IMR-90 (cell line): ENCODE measurements at regions not wholly inside any gene's neighbourhood (a gene's known extent, or its start where the extent isn't known, plus 50 kb on each side); places are given as distances from the start of the nearest gene placed in this dataset.

Experiments
- ATAC-seq: fragments of 200-7000 bp; cut with Tn5 transposase; 2 replicates; pipeline ENCODE4 v1.9.1; 2020; ENCODE audit warnings: low read depth, mild to moderate bottlenecking, moderate library complexity
- BruUV-seq: library from RNA; stranded (reverse); fragments of 400-500 nt; replicated peaks from 2 replicates; lab custom pipeline; 2021; lab: Mats Ljungman, UMichigan
- CTCF ChIA-PET: fragments of 300-600 bp; formaldehyde crosslinking; extraction: SDS; loops from one replicate; lab custom pipeline; 2021; ENCODE audit warnings: antibody characterized with exemption; lab: Yijun Ruan, JAX
- POLR2A ChIA-PET: fragments of 300-600 bp; sonication (Branson Sonifier 250); formaldehyde crosslinking; loops from one replicate; lab custom pipeline; 2022; ENCODE audit warnings: antibody characterized with exemption; ENCODE audit not compliant: unreplicated experiment; lab: Charles Lee
- DNase-seq: peaks from one replicate; pipeline ENCODE4 v3.0.0; 2013
- H2AFZ ChIP-seq: replicated peaks from 2 replicates; pipeline ENCODE3; 2013; ENCODE audit warnings: low read length, mild to moderate bottlenecking; ENCODE audit not compliant: poor library complexity
- H2AK5ac ChIP-seq: 2 replicates; pipeline ENCODE4 v1.6.1; 2013; ENCODE audit warnings: low read depth, low read length, inconsistent platforms
- H2AK9ac ChIP-seq: replicated peaks from 2 replicates; pipeline ENCODE3; 2013; ENCODE audit warnings: mild to moderate bottlenecking, low read depth, low read length, moderate library complexity; ENCODE audit not compliant: poor library complexity
- H2BK120ac ChIP-seq: 2 replicates; pipeline ENCODE4 v1.6.1; 2013; ENCODE audit warnings: low read depth, low read length, inconsistent platforms
- H2BK15ac ChIP-seq: 3 replicates; pipeline ENCODE4 v1.6.1; 2013; ENCODE audit warnings: low read depth, low read length, inconsistent platforms
- H2BK20ac ChIP-seq: 2 replicates; pipeline ENCODE4 v1.6.1; 2013; ENCODE audit warnings: low read depth, mild to moderate bottlenecking, inconsistent platforms, low read length, moderate library complexity
- H2BK5ac ChIP-seq: 2 replicates; pipeline ENCODE4 v1.6.1; 2013; ENCODE audit warnings: mild to moderate bottlenecking, low read depth, low read length, inconsistent platforms; ENCODE audit not compliant: poor library complexity, severe bottlenecking
- H3K14ac ChIP-seq: replicated peaks from 2 replicates; pipeline ENCODE4 v1.6.1; 2013; ENCODE audit warnings: low read depth, low read length, inconsistent platforms
- H3K18ac ChIP-seq: 2 replicates; pipeline ENCODE4 v1.6.1; 2013; ENCODE audit warnings: low read depth, low read length, control low read depth
- H3K23ac ChIP-seq: 2 replicates; pipeline ENCODE4 v1.6.1; 2013; ENCODE audit warnings: low read depth, low read length, inconsistent platforms
- H3K27ac ChIP-seq: 2 replicates; pipeline ENCODE4 v1.5.1; 2013; ENCODE audit warnings: mild to moderate bottlenecking, control low read depth, low read length; ENCODE audit not compliant: insufficient read depth
- H3K27me3 ChIP-seq: 2 replicates; pipeline ENCODE4 v1.6.1; 2013; ENCODE audit warnings: low read length; ENCODE audit not compliant: control insufficient read depth, insufficient read depth
- H3K36me3 ChIP-seq: 2 replicates; pipeline ENCODE4 v1.6.1; 2013; ENCODE audit warnings: low read length, mixed read lengths; ENCODE audit not compliant: control insufficient read depth, insufficient read depth
- H3K4ac ChIP-seq: 2 replicates; pipeline ENCODE4 v1.6.1; 2013; ENCODE audit warnings: low read depth, low read length, inconsistent platforms
- H3K4me1 ChIP-seq: 2 replicates; pipeline ENCODE4 v1.6.1; 2013; ENCODE audit warnings: low read length, mixed read lengths; ENCODE audit not compliant: control insufficient read depth, insufficient read depth
- H3K4me2 ChIP-seq: 2 replicates; pipeline ENCODE4 v1.6.1; 2013; ENCODE audit warnings: low read depth, mild to moderate bottlenecking, control low read depth, low read length, moderate library complexity
- H3K4me3 ChIP-seq: 2 replicates; pipeline ENCODE4 v1.5.1; 2013; ENCODE audit warnings: low read depth, mild to moderate bottlenecking, control low read depth, low read length, moderate library complexity; ENCODE audit not compliant: insufficient read depth
- H3K56ac ChIP-seq: 2 replicates; pipeline ENCODE4 v1.6.1; 2013; ENCODE audit warnings: low read length, inconsistent platforms; ENCODE audit not compliant: insufficient read depth; ENCODE audit errors: extremely low read depth
- H3K79me1 ChIP-seq, 2 experiments: 2 replicates each; pipeline ENCODE4 v1.6.1; 2013; ENCODE audit warnings: low read length in 2 of 2, inconsistent platforms in 1 of 2, low read depth in 1 of 2
- H3K9ac ChIP-seq: 2 replicates; pipeline ENCODE4 v1.6.1; 2013; ENCODE audit warnings: low read depth, low read length, control low read depth
- H3K9me1 ChIP-seq: 2 replicates; pipeline ENCODE4 v1.6.1; 2013; ENCODE audit warnings: low read length, inconsistent platforms; ENCODE audit not compliant: insufficient read depth
- H3K9me3 ChIP-seq: 2 replicates; pipeline ENCODE4 v1.6.1; 2013; ENCODE audit warnings: low read length; ENCODE audit not compliant: control insufficient read depth, insufficient read depth
- H4K20me1 ChIP-seq: 2 replicates; pipeline ENCODE4 v1.6.1; 2013; ENCODE audit warnings: low read length, inconsistent platforms; ENCODE audit not compliant: insufficient read depth
- H4K5ac ChIP-seq: 2 replicates; pipeline ENCODE4 v1.6.1; 2013; ENCODE audit warnings: mild to moderate bottlenecking, low read depth, low read length, control low read depth
- H4K8ac ChIP-seq, 2 experiments: 2 replicates each; pipeline ENCODE4 v1.6.1; 2013; ENCODE audit warnings: low read depth in 2 of 2, low read length in 2 of 2, control low read depth in 1 of 2, inconsistent platforms in 1 of 2
- H4K91ac ChIP-seq: 2 replicates; pipeline ENCODE4 v1.6.1; 2013; ENCODE audit warnings: low read depth, low read length, inconsistent platforms; ENCODE audit not compliant: insufficient read depth
- BHLHE40 ChIP-seq: fragments of 150-350 bp; IDR thresholded peaks from 2 replicates; pipeline ENCODE4 v1.6.1; 2016; ENCODE audit warnings: mild to moderate bottlenecking, low read depth, low read length
- CEBPB ChIP-seq: IDR thresholded peaks from 2 replicates; pipeline ENCODE4 v1.6.1; 2012; ENCODE audit warnings: low read depth, low read length, improper control_type of control experiment
- CHD1 ChIP-seq: IDR thresholded peaks from 2 replicates; pipeline ENCODE4 v1.6.1; 2012; ENCODE audit warnings: low read depth, low read length, improper control_type of control experiment
- CTCF ChIP-seq: conservative IDR thresholded peaks from 2 replicates; pipeline ENCODE4 v1.5.1; 2012; ENCODE audit warnings: mild to moderate bottlenecking, low read depth, low read length, improper control_type of control experiment
- ELK1 ChIP-seq: fragments of 150-350 bp; IDR thresholded peaks from 2 replicates; pipeline ENCODE4 v1.6.1; 2016; ENCODE audit warnings: low read depth, mild to moderate bottlenecking, low read length, moderate library complexity, borderline replicate concordance
- FOS ChIP-seq: fragments of 150-350 bp; IDR thresholded peaks from 2 replicates; pipeline ENCODE4 v1.6.1; 2016; ENCODE audit warnings: low read depth, low read length
- MAFK ChIP-seq: IDR thresholded peaks from 2 replicates; pipeline ENCODE4 v1.6.1; 2012; ENCODE audit warnings: low read depth, low read length, improper control_type of control experiment
- MAZ ChIP-seq: IDR thresholded peaks from 2 replicates; pipeline ENCODE4 v1.6.1; 2012; ENCODE audit warnings: low read depth, mild to moderate bottlenecking, low read length, improper control_type of control experiment, moderate library complexity, borderline replicate concordance
- MXI1 ChIP-seq: IDR thresholded peaks from 2 replicates; pipeline ENCODE4 v1.6.1; 2012; ENCODE audit warnings: low read depth, mild to moderate bottlenecking, low read length, moderate library complexity, borderline replicate concordance
- NFE2L2 ChIP-seq: fragments of 150-350 bp; IDR thresholded peaks from 2 replicates; pipeline ENCODE4 v1.6.1; 2016; ENCODE audit warnings: low read depth, mild to moderate bottlenecking, low read length
- RCOR1 ChIP-seq: IDR thresholded peaks from 2 replicates; pipeline ENCODE4 v1.6.1; 2012; ENCODE audit warnings: mild to moderate bottlenecking, low read length, improper control_type of control experiment; ENCODE audit not compliant: insufficient replicate concordance
- WGBS, 2 experiments: methylation state at CpG; one replicate each; pipeline versions ENCODE4 v1.1.5 to v1.1.7; 2013; ENCODE audit warnings: missing lambda C conversion rate in 2 of 2; ENCODE audit not compliant: insufficient read length in 1 of 2; ENCODE audit errors: extremely low coverage in 2 of 2; 5-methylcytosine and 5-hydroxymethylcytosine counted together
- dilution Hi-C: fragments of 300-500 bp; cut with HindIII; formaldehyde crosslinking; loops from one replicate; pipeline ENCODE4 v1.14.3; 2018; ENCODE audit warnings: low sequenced_read_pairs; ENCODE audit not compliant: unreplicated experiment
- in situ Hi-C: fragments of 300-500 bp; cut with MboI; formaldehyde crosslinking; loops from 3 replicates; pipeline ENCODE4 v1.14.3; 2019; ENCODE audit warnings: low sequenced_read_pairs, inconsistent platforms, mixed read lengths
- intact Hi-C: fragments of 100-400 bp; cut with micrococcal nuclease; formaldehyde crosslinking; loops from 2 replicates; pipeline ENCODE4 v1.10.0; 2022

GRCh38 chr4:75169427-75169826 is 236.5 kb downstream of the PARM1 start:
- Histone ChIP-seq H3K36me3 (no peaks in the 10 kb centered on the region), H3K4ac (no peak overlapping the region), H2AK9ac (no peak overlapping the region), H3K4me1 (no peaks in the 10 kb centered on the region), H2BK20ac (no peak overlapping the region), H2BK5ac (no peak overlapping the region), H4K5ac (no peak overlapping the region), H3K9me1 (no peaks in the 10 kb centered on the region), H3K4me2 (no peak overlapping the region), H3K27ac (no peak overlapping the region), H4K20me1 (no peaks in the 10 kb centered on the region), H3K14ac (no peak overlapping the region), H2BK120ac (no peak overlapping the region), H3K23ac (no peak overlapping the region), H3K4me3 (no peak overlapping the region), H2BK15ac (no peak overlapping the region), H2AFZ (no peak overlapping the region), H4K91ac (no peak overlapping the region), H3K18ac (no peak overlapping the region), H3K79me1 (no peaks in the 10 kb centered on the region), H3K9ac (no peak overlapping the region), H4K8ac (no peak overlapping the region), H3K27me3 (no peaks in the 10 kb centered on the region), H2AK5ac (no peak overlapping the region), H3K56ac (no peak overlapping the region), H3K9me3 (0 out of 2 replicates have a peak, but pooled peaks cover 2% of the 10 kb centered on the region)
- dilution Hi-C loops (no loop called here), intact Hi-C loops (no loop called here), in situ Hi-C loops (no loop called here)
- CTCF ChIA-PET = no interaction called here
- POLR2A ChIA-PET = no interaction called here
- no peak for DNase-seq
- ATAC-seq = no peak
- TF ChIP-seq CHD1 (no peak), RCOR1 (no peak), ELK1 (no peak), BHLHE40 (no peak), CEBPB (no peak), CTCF (no peak), MAZ (no peak), MXI1 (no peak), NFE2L2 (no peak), FOS (no peak), MAFK (no peak)
- BruUV-seq = no TSS peak
- WGBS, 2 experiments = 0% methylated on average over 1 of the region's 6 CpGs; no CpG with 5 or more reads in 1 of the 2 experiments
